SK-N-SH treated with all-trans-retinoic acid at 6 μM for 48 hours (cell line): ENCODE measurements at regions not wholly inside any gene's neighbourhood (a gene's known extent, or its start where the extent isn't known, plus 50 kb on each side); places are given as distances from the start of the nearest gene placed in this dataset.

Experiments used
- ATAC-seq: fragments of 200-7000 bp; cut with Tn5 transposase; 3 replicates; pipeline ENCODE4 v1.9.1; 2020; ENCODE audit warnings: mild to moderate bottlenecking, moderate library complexity
- CREB5 ChIP-seq: fragments of 250-450 bp; sonication (Bioruptor Pico); IDR thresholded peaks from 2 replicates; pipeline ENCODE4 v1.5.1; 2020; ENCODE audit warnings: low read depth, mild to moderate bottlenecking, moderate library complexity
- CSDC2 ChIP-seq: fragments of 250-450 bp; sonication (Bioruptor Pico); IDR thresholded peaks from 2 replicates; pipeline ENCODE4 v1.5.0; 2020; ENCODE audit warnings: mild to moderate bottlenecking, moderate library complexity
- CSRNP3 ChIP-seq: fragments of 250-450 bp; sonication (Bioruptor Pico); IDR thresholded peaks from 2 replicates; pipeline ENCODE4 v1.5.1; 2021; ENCODE audit warnings: mild to moderate bottlenecking, moderate library complexity
- ESRRG ChIP-seq: fragments of 250-450 bp; sonication (Bioruptor Pico); IDR thresholded peaks from 2 replicates; pipeline ENCODE4 v1.6.1; 2021; ENCODE audit warnings: mild to moderate bottlenecking
- ISL1 ChIP-seq: fragments of 250-450 bp; sonication (Bioruptor Pico); IDR thresholded peaks from 2 replicates; pipeline ENCODE4 v2.1.2; 2022; ENCODE audit warnings: mild to moderate bottlenecking, moderate library complexity
- OSR1 ChIP-seq: fragments of 250-450 bp; sonication (Bioruptor Pico); IDR thresholded peaks from 2 replicates; pipeline ENCODE4 v1.8.0; 2022; ENCODE audit warnings: moderate library complexity, mild to moderate bottlenecking, inconsistent platforms
- PATZ1 ChIP-seq: fragments of 250-450 bp; sonication (Bioruptor Pico); IDR thresholded peaks from 2 replicates; pipeline ENCODE4 v1.8.0; 2020; ENCODE audit warnings: mild to moderate bottlenecking, moderate library complexity, borderline replicate concordance
- POU6F1 ChIP-seq: fragments of 250-450 bp; sonication (Bioruptor Pico); IDR thresholded peaks from 2 replicates; pipeline ENCODE4 v1.8.0; 2021; ENCODE audit warnings: low read depth, mild to moderate bottlenecking, moderate library complexity, borderline replicate concordance
- PPARA ChIP-seq: fragments of 250-450 bp; sonication (Bioruptor Pico); IDR thresholded peaks from 2 replicates; pipeline ENCODE4 v1.5.0; 2020; ENCODE audit warnings: mild to moderate bottlenecking, borderline replicate concordance
- RARB ChIP-seq: fragments of 250-450 bp; sonication (Bioruptor Pico); IDR thresholded peaks from 2 replicates; pipeline ENCODE4 v1.8.0; 2021; ENCODE audit warnings: mild to moderate bottlenecking, moderate library complexity
- SNAI2 ChIP-seq: fragments of 250-450 bp; sonication (Bioruptor Pico); IDR thresholded peaks from 2 replicates; pipeline ENCODE4 v1.5.0; 2020; ENCODE audit warnings: mild to moderate bottlenecking, moderate library complexity
- TCF4 ChIP-seq: fragments of 250-450 bp; sonication (Bioruptor Pico); IDR thresholded peaks from 2 replicates; pipeline ENCODE4 v1.8.0; 2021; ENCODE audit warnings: mild to moderate bottlenecking, moderate library complexity, borderline replicate concordance
- TOX ChIP-seq: fragments of 250-450 bp; sonication (Bioruptor Pico); IDR thresholded peaks from 2 replicates; pipeline ENCODE4 v1.8.0; 2021; ENCODE audit warnings: mild to moderate bottlenecking, moderate library complexity, borderline replicate concordance
- TSHZ2 ChIP-seq: fragments of 250-450 bp; sonication (Bioruptor Pico); IDR thresholded peaks from 2 replicates; pipeline ENCODE4 v1.5.0; 2020; ENCODE audit warnings: mild to moderate bottlenecking, moderate library complexity
- ZC3H10 ChIP-seq: fragments of 250-450 bp; sonication (Bioruptor Pico); IDR thresholded peaks from 2 replicates; pipeline ENCODE4 v1.5.1; 2021; ENCODE audit warnings: mild to moderate bottlenecking, moderate library complexity
- ZFP3 ChIP-seq: fragments of 250-450 bp; sonication (Bioruptor Pico); IDR thresholded peaks from 2 replicates; pipeline ENCODE4 v1.5.0; 2020; ENCODE audit warnings: mild to moderate bottlenecking, moderate library complexity
- ZFP30 ChIP-seq: fragments of 450-650 bp; formaldehyde crosslinking; IDR thresholded peaks from 2 replicates; pipeline ENCODE4 v1.5.0; 2022; ENCODE audit warnings: mild to moderate bottlenecking, moderate library complexity
- ZNF565 ChIP-seq: fragments of 450-650 bp; formaldehyde crosslinking; conservative IDR thresholded peaks from 2 replicates; pipeline ENCODE4 v1.5.0; 2020; ENCODE audit warnings: low read depth, mild to moderate bottlenecking, moderate library complexity
- ZNF70 ChIP-seq: fragments of 450-650 bp; formaldehyde crosslinking; IDR thresholded peaks from 2 replicates; pipeline ENCODE4 v1.5.0; 2020; ENCODE audit warnings: mild to moderate bottlenecking, moderate library complexity
- ZNF8 ChIP-seq: fragments of 450-650 bp; formaldehyde crosslinking; IDR thresholded peaks from 2 replicates; pipeline ENCODE4 v1.5.0; 2020; ENCODE audit warnings: mild to moderate bottlenecking, moderate library complexity

- TF ChIP-seq TSHZ2 (CRISPR knock-in tag) (no peak), ZFP30 (CRISPR knock-in tag) (no peak), CSRNP3 (CRISPR knock-in tag) (no peak), ZFP3 (CRISPR knock-in tag) (no peak), CREB5 (CRISPR knock-in tag) (no peak), CSDC2 (CRISPR knock-in tag) (no peak), TOX (no peak), PPARA (CRISPR knock-in tag) (no peak), SNAI2 (CRISPR knock-in tag) (no peak), RARB (CRISPR knock-in tag) (no peak), OSR1 (CRISPR knock-in tag) (no peak), POU6F1 (no peak), ZNF8 (CRISPR knock-in tag) (no peak), ISL1 (CRISPR knock-in tag) (no peak), TCF4 (no peak), PATZ1 (CRISPR knock-in tag) (no peak), ZNF70 (CRISPR knock-in tag) (no peak), ZNF565 (CRISPR knock-in tag) (no peak)
- no peak for ATAC-seq
Measured at GRCh38 chr13:80881495-80881894, 540.6 kb upstream of the SPRY2 start.

GRCh38 chr13:80881034-80881433, 540.1 kb upstream of the SPRY2 start:
- TF ChIP-seq ESRRG (CRISPR knock-in tag), result no peak
- TF ChIP-seq POU6F1, result no peak
- no peak for TF ChIP-seq ZC3H10 (CRISPR knock-in tag)
- no peak for TF ChIP-seq ZNF70 (CRISPR knock-in tag)
- no peak for TF ChIP-seq TSHZ2 (CRISPR knock-in tag)

More at GRCh38 chr13:80881034-80881433, 540.1 kb upstream of the SPRY2 start:
- no peak for ATAC-seq
